Adrenal gland (tissue), 5 donors: ENCODE measurements at regions not wholly inside any gene's neighbourhood (a gene's known extent, or its start where the extent isn't known, plus 50 kb on each side); places are given as distances from the start of the nearest gene placed in this dataset.

Experiments
- POLR2A ChIP-seq, 2 donors: fragments of 450-650 bp; IDR thresholded peaks; one replicate each; pipeline ENCODE4 v1.6.1; 2017; ENCODE audit warnings: antibody characterized with exemption in 2 of 2, mild to moderate bottlenecking in 2 of 2, moderate library complexity in 1 of 2
- TF ChIP-seq, protein P1 (sequence below), 6 experiments: fragments of 450-650 bp in 4 of 6; fragments of 200-600 bp in 2 of 6; sonication (generic) in 1 of 6; IDR thresholded peaks; 1 replicate in 5 of 6; 2 replicates in 1 of 6; pipeline versions ENCODE4 v1.5.1 to v1.8.0; 2016 to 2021; ENCODE audit warnings: antibody characterized with exemption in 6 of 6, mild to moderate bottlenecking in 2 of 6, moderate library complexity in 1 of 6
- donor health status: DM: no; HTN: no; CAD: no.

DNA sequence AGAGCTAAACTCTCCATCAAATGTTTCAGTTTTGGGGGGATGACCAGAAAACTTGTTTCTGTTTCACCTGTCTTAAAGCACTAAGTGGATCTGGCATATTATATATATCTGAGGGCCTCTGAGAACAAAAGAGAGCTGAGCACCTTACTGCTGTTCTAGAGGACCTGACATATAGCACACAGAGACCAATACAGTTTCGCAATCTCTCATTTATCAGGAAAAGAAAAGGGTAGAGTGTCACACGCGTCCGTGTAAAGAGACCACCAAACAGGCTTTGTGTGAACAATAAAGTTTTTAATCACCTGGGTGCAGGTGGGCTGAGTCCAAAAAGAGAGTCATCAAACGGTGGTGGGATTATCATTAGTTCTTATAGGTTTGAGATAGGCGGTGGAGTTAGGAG lies 434.5 kb upstream of the KCND2 start:
- TF ChIP-seq, protein P1, sequence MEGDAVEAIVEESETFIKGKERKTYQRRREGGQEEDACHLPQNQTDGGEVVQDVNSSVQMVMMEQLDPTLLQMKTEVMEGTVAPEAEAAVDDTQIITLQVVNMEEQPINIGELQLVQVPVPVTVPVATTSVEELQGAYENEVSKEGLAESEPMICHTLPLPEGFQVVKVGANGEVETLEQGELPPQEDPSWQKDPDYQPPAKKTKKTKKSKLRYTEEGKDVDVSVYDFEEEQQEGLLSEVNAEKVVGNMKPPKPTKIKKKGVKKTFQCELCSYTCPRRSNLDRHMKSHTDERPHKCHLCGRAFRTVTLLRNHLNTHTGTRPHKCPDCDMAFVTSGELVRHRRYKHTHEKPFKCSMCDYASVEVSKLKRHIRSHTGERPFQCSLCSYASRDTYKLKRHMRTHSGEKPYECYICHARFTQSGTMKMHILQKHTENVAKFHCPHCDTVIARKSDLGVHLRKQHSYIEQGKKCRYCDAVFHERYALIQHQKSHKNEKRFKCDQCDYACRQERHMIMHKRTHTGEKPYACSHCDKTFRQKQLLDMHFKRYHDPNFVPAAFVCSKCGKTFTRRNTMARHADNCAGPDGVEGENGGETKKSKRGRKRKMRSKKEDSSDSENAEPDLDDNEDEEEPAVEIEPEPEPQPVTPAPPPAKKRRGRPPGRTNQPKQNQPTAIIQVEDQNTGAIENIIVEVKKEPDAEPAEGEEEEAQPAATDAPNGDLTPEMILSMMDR (IDR thresholded peaks at IDR 0.05): no peak
- TF ChIP-seq POLR2A (IDR thresholded peaks at IDR 0.05): no peak
